HL-60 (cell line): ENCODE measurements at regions not wholly inside any gene's neighbourhood (a gene's known extent, or its start where the extent isn't known, plus 50 kb on each side); places are given as distances from the start of the nearest gene placed in this dataset.

ENCODE experiments used
- POLR2AphosphoS5 ChIP-seq: IDR thresholded peaks from 2 replicates; pipeline ENCODE4 v1.6.1; 2012; ENCODE audit warnings: low read depth
- SPI1 ChIP-seq: IDR thresholded peaks from 2 replicates; pipeline ENCODE4 v1.6.1; 2012; ENCODE audit warnings: low read depth, mild to moderate bottlenecking, borderline replicate concordance
- TF ChIP-seq, protein P1 (sequence below): IDR thresholded peaks from one replicate; pipeline ENCODE4 v1.5.1; 2011; ENCODE audit warnings: low read length, control low read depth, inconsistent platforms; ENCODE audit not compliant: insufficient read depth
- TF ChIP-seq, protein P2 (sequence below): IDR thresholded peaks from 2 replicates; pipeline ENCODE4 v1.6.1; 2012; ENCODE audit warnings: low read depth; ENCODE audit not compliant: insufficient replicate concordance

DNA sequence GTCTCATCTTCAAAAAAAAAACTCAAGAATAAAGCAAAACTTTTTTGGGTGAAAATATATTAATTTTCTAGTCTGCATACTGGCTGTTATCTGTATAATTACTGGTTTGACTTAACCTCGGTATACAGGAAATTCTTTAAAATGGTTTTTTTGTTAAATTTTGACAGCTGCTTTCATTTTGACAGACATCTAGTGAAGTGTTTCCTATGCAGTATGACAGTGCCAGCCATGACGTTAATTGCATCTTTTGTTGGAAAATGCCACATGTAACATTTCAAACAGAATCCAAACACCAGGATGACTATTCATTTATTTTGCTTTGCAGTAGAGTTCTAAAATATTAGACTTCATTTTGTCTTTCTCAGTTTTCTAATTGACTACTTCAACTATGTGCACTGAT is 460.4 kb downstream of the NXPH1 start:
- TF ChIP-seq POLR2AphosphoS5 = no peak
- TF ChIP-seq, protein P1, sequence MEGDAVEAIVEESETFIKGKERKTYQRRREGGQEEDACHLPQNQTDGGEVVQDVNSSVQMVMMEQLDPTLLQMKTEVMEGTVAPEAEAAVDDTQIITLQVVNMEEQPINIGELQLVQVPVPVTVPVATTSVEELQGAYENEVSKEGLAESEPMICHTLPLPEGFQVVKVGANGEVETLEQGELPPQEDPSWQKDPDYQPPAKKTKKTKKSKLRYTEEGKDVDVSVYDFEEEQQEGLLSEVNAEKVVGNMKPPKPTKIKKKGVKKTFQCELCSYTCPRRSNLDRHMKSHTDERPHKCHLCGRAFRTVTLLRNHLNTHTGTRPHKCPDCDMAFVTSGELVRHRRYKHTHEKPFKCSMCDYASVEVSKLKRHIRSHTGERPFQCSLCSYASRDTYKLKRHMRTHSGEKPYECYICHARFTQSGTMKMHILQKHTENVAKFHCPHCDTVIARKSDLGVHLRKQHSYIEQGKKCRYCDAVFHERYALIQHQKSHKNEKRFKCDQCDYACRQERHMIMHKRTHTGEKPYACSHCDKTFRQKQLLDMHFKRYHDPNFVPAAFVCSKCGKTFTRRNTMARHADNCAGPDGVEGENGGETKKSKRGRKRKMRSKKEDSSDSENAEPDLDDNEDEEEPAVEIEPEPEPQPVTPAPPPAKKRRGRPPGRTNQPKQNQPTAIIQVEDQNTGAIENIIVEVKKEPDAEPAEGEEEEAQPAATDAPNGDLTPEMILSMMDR = no peak
- TF ChIP-seq SPI1 = no peak
- TF ChIP-seq, protein P2, sequence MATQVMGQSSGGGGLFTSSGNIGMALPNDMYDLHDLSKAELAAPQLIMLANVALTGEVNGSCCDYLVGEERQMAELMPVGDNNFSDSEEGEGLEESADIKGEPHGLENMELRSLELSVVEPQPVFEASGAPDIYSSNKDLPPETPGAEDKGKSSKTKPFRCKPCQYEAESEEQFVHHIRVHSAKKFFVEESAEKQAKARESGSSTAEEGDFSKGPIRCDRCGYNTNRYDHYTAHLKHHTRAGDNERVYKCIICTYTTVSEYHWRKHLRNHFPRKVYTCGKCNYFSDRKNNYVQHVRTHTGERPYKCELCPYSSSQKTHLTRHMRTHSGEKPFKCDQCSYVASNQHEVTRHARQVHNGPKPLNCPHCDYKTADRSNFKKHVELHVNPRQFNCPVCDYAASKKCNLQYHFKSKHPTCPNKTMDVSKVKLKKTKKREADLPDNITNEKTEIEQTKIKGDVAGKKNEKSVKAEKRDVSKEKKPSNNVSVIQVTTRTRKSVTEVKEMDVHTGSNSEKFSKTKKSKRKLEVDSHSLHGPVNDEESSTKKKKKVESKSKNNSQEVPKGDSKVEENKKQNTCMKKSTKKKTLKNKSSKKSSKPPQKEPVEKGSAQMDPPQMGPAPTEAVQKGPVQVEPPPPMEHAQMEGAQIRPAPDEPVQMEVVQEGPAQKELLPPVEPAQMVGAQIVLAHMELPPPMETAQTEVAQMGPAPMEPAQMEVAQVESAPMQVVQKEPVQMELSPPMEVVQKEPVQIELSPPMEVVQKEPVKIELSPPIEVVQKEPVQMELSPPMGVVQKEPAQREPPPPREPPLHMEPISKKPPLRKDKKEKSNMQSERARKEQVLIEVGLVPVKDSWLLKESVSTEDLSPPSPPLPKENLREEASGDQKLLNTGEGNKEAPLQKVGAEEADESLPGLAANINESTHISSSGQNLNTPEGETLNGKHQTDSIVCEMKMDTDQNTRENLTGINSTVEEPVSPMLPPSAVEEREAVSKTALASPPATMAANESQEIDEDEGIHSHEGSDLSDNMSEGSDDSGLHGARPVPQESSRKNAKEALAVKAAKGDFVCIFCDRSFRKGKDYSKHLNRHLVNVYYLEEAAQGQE = no peak
